DND-41 (cell line): ENCODE measurements at regions not wholly inside any gene's neighbourhood (a gene's known extent, or its start where the extent isn't known, plus 50 kb on each side); places are given as distances from the start of the nearest gene placed in this dataset.

ENCODE experiments used
- EZH2 ChIP-seq: IDR thresholded peaks from 3 replicates; pipeline ENCODE4 v1.6.1; 2012; ENCODE audit warnings: borderline replicate concordance, low read depth, mild to moderate bottlenecking, moderate library complexity, low read length, inconsistent platforms; ENCODE audit not compliant: severe bottlenecking
- TF ChIP-seq, protein P1 (sequence below): IDR thresholded peaks from 2 replicates; pipeline ENCODE4 v1.5.1; 2012; ENCODE audit warnings: borderline replicate concordance, low read length, moderate library complexity, mild to moderate bottlenecking; ENCODE audit not compliant: poor library complexity, severe bottlenecking; ENCODE audit errors: extremely low read depth

DNA sequence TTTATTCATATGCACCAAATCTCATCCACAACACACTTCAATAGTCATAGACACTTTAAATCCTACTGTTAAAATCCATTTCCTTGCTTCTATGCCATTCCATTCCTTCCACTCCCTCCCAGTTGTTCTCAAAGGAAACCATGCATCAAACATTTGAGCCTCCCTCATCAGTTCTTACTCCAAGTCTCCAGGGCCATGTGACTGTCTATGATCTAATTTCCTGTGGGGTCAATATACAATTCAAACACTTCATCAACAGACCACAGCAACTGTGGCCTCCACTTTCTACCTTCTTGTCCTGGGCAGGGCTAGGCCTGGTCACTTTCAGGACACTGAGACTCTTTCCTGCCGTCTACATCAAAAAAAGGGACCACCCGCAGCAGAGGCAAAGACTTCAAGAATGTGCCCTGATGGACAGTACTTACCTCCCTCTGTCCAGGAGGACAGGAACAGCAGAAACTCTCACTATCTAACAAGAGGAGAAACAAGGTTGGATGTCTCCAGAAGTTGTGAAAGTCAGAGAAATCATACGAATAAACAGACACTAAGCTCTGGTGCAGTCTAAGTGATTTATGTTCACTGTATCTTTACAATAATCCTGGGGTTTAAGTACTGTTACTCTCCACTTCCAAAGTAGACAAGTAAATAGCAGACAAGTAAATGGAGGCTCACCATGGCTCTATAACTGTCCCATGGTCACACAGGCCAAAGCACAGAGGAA, 160.2 kb downstream of the QRSL1 start:
- TF ChIP-seq, protein P1, sequence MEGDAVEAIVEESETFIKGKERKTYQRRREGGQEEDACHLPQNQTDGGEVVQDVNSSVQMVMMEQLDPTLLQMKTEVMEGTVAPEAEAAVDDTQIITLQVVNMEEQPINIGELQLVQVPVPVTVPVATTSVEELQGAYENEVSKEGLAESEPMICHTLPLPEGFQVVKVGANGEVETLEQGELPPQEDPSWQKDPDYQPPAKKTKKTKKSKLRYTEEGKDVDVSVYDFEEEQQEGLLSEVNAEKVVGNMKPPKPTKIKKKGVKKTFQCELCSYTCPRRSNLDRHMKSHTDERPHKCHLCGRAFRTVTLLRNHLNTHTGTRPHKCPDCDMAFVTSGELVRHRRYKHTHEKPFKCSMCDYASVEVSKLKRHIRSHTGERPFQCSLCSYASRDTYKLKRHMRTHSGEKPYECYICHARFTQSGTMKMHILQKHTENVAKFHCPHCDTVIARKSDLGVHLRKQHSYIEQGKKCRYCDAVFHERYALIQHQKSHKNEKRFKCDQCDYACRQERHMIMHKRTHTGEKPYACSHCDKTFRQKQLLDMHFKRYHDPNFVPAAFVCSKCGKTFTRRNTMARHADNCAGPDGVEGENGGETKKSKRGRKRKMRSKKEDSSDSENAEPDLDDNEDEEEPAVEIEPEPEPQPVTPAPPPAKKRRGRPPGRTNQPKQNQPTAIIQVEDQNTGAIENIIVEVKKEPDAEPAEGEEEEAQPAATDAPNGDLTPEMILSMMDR = no peak
- no peak for TF ChIP-seq EZH2
